Central memory CD8-positive, alpha-beta T cell (primary cell): ENCODE measurements at regions not wholly inside any gene's neighbourhood (a gene's known extent, or its start where the extent isn't known, plus 50 kb on each side); places are given as distances from the start of the nearest gene placed in this dataset.

Experiments
- ATAC-seq: fragments of 150-1000 bp; cut with Tn5 transposase; replicated peaks from 2 replicates; pipeline ENCODE4 v1.10.0; 2022; ENCODE audit warnings: mild to moderate bottlenecking, moderate FRiP score, moderate number of reproducible peaks; ENCODE audit not compliant: poor library complexity, severe bottlenecking; ENCODE audit errors: extremely low read depth
- DNase-seq, 2 donors: peaks; one replicate each; pipeline ENCODE4 v3.0.0; 2021; ENCODE audit warnings: low spot score in 2 of 2
- H3K27ac Mint-ChIP-seq: one replicate; pipeline ENCODE4 v1.8.0; 2022; ENCODE audit warnings: low read depth, mild to moderate bottlenecking, moderate library complexity, mixed read lengths
- H3K27me3 Mint-ChIP-seq: one replicate; pipeline ENCODE4 v1.8.0; 2022; ENCODE audit warnings: mixed read lengths
- H3K36me3 Mint-ChIP-seq: one replicate; pipeline ENCODE4 v1.8.0; 2022; ENCODE audit warnings: mild to moderate bottlenecking, moderate library complexity, mixed read lengths; ENCODE audit not compliant: insufficient read depth
- H3K4me1 Mint-ChIP-seq: one replicate; pipeline ENCODE4 v1.8.0; 2022; ENCODE audit warnings: mixed read lengths
- H3K4me3 Mint-ChIP-seq: one replicate; pipeline ENCODE4 v1.8.0; 2022; ENCODE audit warnings: mild to moderate bottlenecking, moderate library complexity, mixed read lengths
- H3K9me3 Mint-ChIP-seq: one replicate; pipeline ENCODE4 v1.8.0; 2022; ENCODE audit warnings: mixed read lengths

DNA sequence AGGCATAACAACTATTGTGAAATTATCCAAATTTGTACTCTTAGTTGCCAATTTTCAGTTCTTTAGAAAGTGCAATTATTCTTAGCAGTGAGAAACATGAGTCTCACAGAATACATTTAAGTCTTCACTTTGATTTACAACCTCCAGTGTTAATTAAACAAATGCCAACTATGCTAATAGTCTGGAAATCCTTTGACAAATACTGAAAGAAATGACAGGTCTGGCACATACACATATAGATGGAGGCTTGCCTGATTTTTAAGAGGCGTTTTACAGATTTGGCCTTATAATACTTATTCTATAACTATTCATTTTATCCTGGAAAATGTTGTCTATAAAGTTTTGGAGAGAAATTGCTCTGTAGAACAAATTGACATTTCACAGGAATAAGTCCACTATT lies 320.1 kb downstream of the TRIML1 start:
- ATAC-seq: no peak
- Mint-ChIP-seq H3K36me3 (no peaks in the 10 kb centered on the region), H3K4me3 (no peak overlapping the region), H3K4me1 (no peaks in the 10 kb centered on the region), H3K9me3 (peaks cover 35% of the 10 kb centered on the region), H3K27me3 (no peaks in the 10 kb centered on the region), H3K27ac (no peak overlapping the region)
- DNase-seq: no peak

DNA sequence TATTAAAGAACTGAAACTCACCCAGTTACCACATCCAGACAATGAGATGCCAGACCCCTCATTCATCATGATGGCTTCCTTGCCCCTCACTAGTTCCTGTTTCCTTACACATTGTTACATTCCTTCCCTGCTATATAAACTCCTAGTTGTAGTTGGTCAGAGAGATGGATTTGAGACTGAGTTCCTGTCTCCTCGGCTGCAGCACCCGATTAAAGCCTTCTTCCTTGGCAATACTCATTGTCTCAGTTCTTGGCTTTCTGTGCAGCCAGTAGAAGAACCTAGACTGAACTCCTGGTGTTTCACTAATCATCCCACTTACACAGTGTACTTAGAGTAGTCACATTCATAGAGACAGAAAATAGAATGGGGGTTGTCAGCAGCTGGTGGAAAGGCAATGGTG lies 324.7 kb downstream of the TRIML1 start:
- Mint-ChIP-seq H3K4me3 (no peak overlapping the region), H3K9me3 (peaks cover 12% of the 10 kb centered on the region), H3K27me3 (no peaks in the 10 kb centered on the region), H3K27ac (no peak overlapping the region), H3K36me3 (no peaks in the 10 kb centered on the region), H3K4me1 (no peaks in the 10 kb centered on the region)
- DNase-seq (no peak), ATAC-seq (no peak)

DNA sequence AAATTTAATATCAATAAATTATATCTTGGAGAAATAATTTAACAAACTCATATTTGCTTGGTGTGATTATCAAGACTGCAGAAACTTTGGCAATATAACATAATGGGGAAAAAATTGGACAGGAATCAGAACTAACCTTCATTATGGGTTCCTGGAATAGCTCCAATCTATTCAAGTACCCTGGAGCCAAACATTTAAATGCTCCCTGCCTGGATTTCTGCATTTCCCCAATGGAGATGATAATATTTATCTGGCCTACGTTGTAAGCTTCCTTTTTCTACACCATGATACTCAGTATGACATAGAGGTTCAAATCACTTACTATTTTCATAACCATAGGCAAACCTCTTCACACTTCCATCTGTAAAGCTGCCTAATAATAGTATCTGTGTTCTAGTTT lies 326.8 kb downstream of the TRIML1 start:
- Mint-ChIP-seq H3K27me3 (no peaks in the 10 kb centered on the region), H3K4me1 (no peaks in the 10 kb centered on the region), H3K36me3 (no peaks in the 10 kb centered on the region), H3K4me3 (no peak overlapping the region), H3K27ac (no peak overlapping the region), H3K9me3 (peaks cover 11% of the 10 kb centered on the region)
- DNase-seq (no peak), ATAC-seq (no peak)

DNA sequence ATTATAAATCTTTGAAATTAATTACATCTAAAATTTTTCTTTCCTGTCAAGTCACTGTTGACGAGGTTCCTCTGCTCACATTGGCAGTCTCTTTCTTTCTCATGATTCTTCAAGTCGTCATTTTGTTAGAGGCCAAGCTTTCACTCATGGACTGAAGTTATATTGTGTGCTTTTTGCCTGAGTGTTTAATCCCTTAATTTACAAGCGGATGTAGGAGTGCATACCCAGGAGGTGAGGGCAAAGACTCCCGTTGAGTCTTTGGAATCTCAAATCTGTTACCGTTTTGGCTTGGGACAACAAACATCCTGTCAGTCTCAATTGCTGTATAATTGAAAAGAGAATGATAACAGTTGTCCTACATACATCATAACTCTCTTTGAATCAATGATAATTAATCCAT lies 345.0 kb downstream of the TRIML1 start:
- no peak overlapping the region for H3K27ac Mint-ChIP-seq
- H3K27me3 Mint-ChIP-seq: no peaks in the 10 kb centered on the region
- H3K9me3 Mint-ChIP-seq: peaks cover 33% of the 10 kb centered on the region
- DNase-seq (no peak), ATAC-seq (no peak)
- no peak overlapping the region for H3K4me3 Mint-ChIP-seq
- H3K36me3 Mint-ChIP-seq: no peaks in the 10 kb centered on the region
- H3K4me1 Mint-ChIP-seq: no peaks in the 10 kb centered on the region

DNA sequence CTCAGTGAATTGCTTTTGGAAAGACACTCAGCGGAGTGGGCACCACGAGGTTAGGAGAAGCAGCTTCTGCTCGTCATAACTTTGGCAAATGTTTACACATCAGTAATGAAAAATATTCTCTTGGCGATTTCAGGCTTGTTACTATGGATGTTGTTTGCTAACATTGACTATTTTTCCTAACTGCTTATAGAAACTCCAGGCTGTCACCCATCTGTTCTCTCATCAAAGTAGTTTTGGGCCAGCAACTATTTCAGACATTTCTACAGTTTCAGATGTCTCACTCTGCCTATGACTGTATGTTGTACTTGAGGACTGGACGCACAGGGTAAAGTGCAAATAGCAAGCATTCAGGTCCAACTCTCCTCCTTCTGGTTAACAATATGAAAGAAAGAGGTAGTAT lies 346.7 kb downstream of the TRIML1 start:
- no peak for DNase-seq
- ATAC-seq: no peak
- Mint-ChIP-seq H3K27ac (no peak overlapping the region), H3K4me3 (no peak overlapping the region), H3K4me1 (no peaks in the 10 kb centered on the region), H3K36me3 (no peaks in the 10 kb centered on the region), H3K27me3 (no peaks in the 10 kb centered on the region), H3K9me3 (peaks cover 37% of the 10 kb centered on the region)

DNA sequence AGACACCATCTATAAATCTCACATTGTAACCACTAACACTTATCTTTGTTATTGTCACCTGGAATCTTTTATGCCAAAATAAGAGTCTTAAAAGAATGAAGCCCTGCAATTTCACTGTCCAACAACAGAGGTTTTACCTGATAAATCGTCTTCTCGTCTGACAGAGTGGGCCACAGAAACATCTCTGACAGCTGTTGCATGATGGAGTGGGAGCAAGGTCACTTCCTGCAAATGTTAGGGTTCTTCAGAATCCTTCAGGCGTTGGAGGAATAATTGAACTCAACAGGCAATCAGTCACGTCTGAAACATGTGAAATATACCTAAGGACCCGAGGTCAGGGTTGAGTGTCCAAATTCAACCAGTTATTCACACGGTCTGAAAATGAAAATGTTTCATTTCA lies 353.6 kb downstream of the TRIML1 start:
- Mint-ChIP-seq H3K4me1 (no peaks in the 10 kb centered on the region), H3K9me3 (peaks cover 24% of the 10 kb centered on the region), H3K36me3 (no peaks in the 10 kb centered on the region), H3K27me3 (no peaks in the 10 kb centered on the region), H3K4me3 (no peak overlapping the region), H3K27ac (no peak overlapping the region)
- no peak for ATAC-seq
- no peak for DNase-seq

DNA sequence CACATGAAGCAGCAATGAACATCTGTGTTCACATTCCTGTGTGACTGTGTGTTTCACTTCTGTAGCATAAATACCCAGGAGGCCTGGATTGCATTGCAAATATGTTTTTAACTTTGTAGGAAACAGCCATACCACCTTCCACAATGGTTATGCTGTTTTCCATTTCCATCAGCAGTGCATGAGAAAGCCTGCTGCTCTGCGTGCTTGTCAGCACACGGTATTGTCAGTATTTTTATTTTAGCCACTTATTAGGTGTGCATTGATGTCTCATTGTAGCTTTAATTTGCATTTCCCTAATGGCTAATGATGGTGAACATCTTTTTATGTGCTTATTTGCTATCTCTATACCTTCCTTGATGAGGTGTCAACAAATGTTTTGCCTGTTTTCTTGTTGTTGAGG lies 355.9 kb downstream of the TRIML1 start:
- Mint-ChIP-seq H3K4me3 (no peak overlapping the region), H3K27ac (no peak overlapping the region)

DNA sequence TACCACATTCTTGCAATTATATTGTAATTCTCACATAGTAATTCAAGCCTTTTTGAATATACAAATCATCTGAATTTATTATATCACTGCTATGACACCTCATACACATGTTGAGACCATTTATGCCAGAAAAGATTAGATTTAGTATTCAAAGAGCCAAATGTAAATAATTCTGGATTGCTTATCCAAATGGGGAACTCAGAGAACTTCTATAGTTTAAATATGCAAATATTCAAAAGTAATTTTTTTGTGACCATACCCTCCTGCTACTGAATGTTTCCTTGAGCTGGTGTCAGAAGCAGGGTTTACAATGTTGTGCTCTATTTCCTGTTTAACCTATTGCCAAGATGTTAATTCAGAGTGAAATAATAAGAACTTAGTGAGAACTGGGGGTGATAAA lies 372.2 kb downstream of the TRIML1 start:
- Mint-ChIP-seq H3K4me3 (no peak overlapping the region), H3K4me1 (no peaks in the 10 kb centered on the region), H3K27ac (no peak overlapping the region), H3K9me3 (peaks cover 48% of the 10 kb centered on the region), H3K27me3 (no peaks in the 10 kb centered on the region), H3K36me3 (peaks cover 2% of the 10 kb centered on the region)
- ATAC-seq: no peak
- no peak for DNase-seq

More for the DNA sequence above, 355.9 kb downstream of the TRIML1 start:
- H3K36me3 Mint-ChIP-seq: no peaks in the 10 kb centered on the region
- DNase-seq (no peak), ATAC-seq (no peak)
- no peaks in the 10 kb centered on the region for H3K4me1 Mint-ChIP-seq
- peaks cover 22% of the 10 kb centered on the region for H3K9me3 Mint-ChIP-seq
- H3K27me3 Mint-ChIP-seq: no peaks in the 10 kb centered on the region

DNA sequence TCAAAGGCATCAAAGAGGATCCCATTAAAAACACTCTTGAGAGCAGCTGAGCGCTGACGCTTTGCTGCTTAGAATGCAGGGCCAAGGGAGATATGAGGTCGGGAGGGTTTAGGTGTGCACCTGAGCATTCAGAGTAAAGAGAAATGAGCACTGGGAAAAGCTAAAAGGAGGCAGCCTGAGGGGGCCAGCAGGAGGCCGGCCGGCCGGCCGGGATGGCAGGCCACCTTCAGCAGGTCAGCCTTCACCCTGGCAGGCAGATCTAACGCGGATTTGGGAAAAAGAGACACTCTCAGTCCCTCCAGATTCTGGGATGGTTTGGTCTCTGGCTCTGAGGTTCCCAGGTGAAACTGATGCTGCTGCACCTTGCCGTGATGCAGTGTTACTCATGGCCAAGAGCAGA lies 393.5 kb downstream of the TRIML1 start:
- Mint-ChIP-seq H3K27ac (no peak overlapping the region), H3K36me3 (peaks cover 2% of the 10 kb centered on the region), H3K4me1 (no peaks in the 10 kb centered on the region), H3K9me3 (peaks cover 17% of the 10 kb centered on the region), H3K4me3 (no peak overlapping the region), H3K27me3 (no peaks in the 10 kb centered on the region)
- no peak for ATAC-seq
- no peak for DNase-seq

DNA sequence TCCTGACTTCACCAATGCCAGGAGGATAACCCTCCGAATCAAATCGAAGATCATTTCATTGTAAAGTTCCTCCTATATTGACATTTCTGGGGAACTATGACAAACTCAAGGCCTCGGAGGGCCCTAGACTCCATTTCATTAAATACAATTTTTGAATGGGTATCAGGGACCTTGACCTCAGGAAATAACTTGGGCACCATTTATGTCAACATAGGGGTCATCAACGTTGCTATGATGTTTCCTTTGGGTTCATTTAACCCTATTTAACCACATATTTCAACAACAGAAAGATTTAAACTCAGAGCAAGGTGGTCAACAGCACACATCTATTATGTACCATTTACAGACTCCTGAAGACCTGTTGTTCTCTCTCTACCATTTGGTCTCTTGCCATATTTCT lies 395.1 kb downstream of the TRIML1 start:
- ATAC-seq (no peak), DNase-seq (no peak)
- H3K27me3 Mint-ChIP-seq: no peaks in the 10 kb centered on the region
- H3K27ac Mint-ChIP-seq: no peak overlapping the region
- H3K4me3 Mint-ChIP-seq: no peak overlapping the region
- H3K9me3 Mint-ChIP-seq: peaks cover 30% of the 10 kb centered on the region
- H3K4me1 Mint-ChIP-seq: no peaks in the 10 kb centered on the region
- peaks cover 2% of the 10 kb centered on the region for H3K36me3 Mint-ChIP-seq

DNA sequence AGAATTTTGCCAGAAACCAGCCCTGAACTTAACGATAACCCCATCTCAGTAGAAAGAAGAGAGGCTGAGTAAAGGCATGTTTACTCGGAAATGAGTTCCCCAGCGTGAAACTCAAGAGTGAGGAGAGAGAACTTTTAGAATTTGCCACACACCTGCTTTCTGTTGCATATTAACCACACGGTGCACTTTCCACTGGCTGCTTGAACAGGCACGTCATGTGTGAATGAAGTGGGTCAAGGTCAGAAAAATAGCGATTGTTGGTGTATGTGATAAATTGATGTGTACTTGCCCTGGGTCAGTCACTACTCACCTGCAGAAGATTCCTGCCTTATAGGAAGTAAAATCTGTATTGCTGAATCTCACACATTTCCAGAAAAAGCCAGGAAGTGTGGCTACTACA lies 395.7 kb downstream of the TRIML1 start:
- H3K36me3 Mint-ChIP-seq: peaks cover 2% of the 10 kb centered on the region
- H3K27me3 Mint-ChIP-seq: no peaks in the 10 kb centered on the region
- H3K27ac Mint-ChIP-seq: no peak overlapping the region
- H3K9me3 Mint-ChIP-seq: peaks cover 33% of the 10 kb centered on the region
- ATAC-seq (no peak), DNase-seq (no peak)
- H3K4me3 Mint-ChIP-seq: no peak overlapping the region
- no peaks in the 10 kb centered on the region for H3K4me1 Mint-ChIP-seq

DNA sequence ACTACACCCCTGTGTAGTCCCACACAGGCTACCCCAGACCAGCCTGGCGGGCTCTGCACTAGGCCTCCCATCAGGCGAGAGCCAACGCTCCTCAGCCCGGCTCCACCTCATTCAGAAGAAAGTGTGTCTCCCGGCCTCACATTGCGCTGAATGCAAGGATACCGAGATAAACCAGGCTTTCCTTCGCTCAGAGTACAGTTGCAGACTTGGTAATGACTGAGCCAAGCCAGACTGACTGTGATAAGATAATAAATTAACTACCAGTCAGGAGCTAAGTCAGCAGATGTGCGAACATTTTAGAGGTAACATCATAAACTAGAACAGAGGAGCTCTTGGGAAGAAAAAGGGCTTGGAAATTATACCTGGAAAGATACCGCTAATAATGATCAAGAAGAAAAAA lies 397.6 kb downstream of the TRIML1 start:
- no peak overlapping the region for H3K27ac Mint-ChIP-seq
- no peaks in the 10 kb centered on the region for H3K27me3 Mint-ChIP-seq
- ATAC-seq (no peak), DNase-seq (no peak)
- no peaks in the 10 kb centered on the region for H3K4me1 Mint-ChIP-seq
- H3K9me3 Mint-ChIP-seq: peaks cover 33% of the 10 kb centered on the region
- peaks cover 2% of the 10 kb centered on the region for H3K36me3 Mint-ChIP-seq
- no peak overlapping the region for H3K4me3 Mint-ChIP-seq

DNA sequence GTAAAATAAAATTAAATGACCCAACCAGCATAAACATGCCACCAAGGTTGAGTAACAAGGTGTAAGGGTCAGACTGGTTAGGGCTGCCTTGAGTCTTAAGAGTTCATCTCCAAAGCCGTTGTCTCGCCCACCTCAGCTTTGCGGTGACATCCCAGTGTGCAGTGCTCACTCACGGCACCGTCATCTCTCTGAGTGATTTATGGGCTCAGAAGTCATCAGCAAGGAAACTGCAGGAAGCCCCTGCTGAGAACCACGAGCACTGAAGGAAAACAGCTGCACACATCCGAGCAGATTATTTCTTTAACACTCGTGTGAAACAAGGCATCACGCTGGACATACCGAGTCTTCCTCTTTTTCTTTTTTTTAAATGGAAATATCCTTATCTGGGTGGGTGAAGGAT lies 411.1 kb downstream of the TRIML1 start:
- no peak for DNase-seq
- Mint-ChIP-seq H3K4me1 (no peaks in the 10 kb centered on the region), H3K36me3 (no peaks in the 10 kb centered on the region), H3K4me3 (no peak overlapping the region), H3K27me3 (no peaks in the 10 kb centered on the region), H3K27ac (no peak overlapping the region), H3K9me3 (peaks cover 31% of the 10 kb centered on the region)
- no peak for ATAC-seq

DNA sequence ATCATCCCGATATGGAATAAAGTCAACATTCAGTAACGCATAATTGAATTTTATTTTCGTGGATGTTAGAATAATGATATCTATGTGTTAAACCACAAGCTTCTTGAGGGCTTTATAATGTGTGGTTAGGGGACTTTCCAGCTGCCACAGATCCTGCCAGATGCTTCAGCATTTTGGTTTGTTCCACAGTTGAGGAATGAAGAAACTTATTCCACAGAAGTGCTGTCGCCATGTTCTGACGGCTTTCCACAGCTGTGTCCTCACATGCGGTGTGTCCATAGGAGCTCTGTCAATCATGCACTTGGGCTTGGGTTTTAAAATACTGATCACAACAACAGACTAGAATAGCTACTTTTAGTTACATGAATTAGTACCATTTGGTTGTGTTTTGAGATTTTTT lies 411.9 kb downstream of the TRIML1 start:
- Mint-ChIP-seq H3K27ac (no peak overlapping the region), H3K36me3 (no peaks in the 10 kb centered on the region), H3K4me1 (no peaks in the 10 kb centered on the region), H3K27me3 (no peaks in the 10 kb centered on the region), H3K4me3 (no peak overlapping the region), H3K9me3 (peaks cover 33% of the 10 kb centered on the region)
- DNase-seq (no peak), ATAC-seq (no peak)
